SK-N-SH treated with all-trans-retinoic acid at 6 μM for 48 hours (cell line): ENCODE measurements at regions not wholly inside any gene's neighbourhood (a gene's known extent, or its start where the extent isn't known, plus 50 kb on each side); places are given as distances from the start of the nearest gene placed in this dataset.

Experiments used
- ATAC-seq: fragments of 200-7000 bp; cut with Tn5 transposase; 3 replicates; pipeline ENCODE4 v1.9.1; 2020; ENCODE audit warnings: mild to moderate bottlenecking, moderate library complexity
- ARNTL ChIP-seq: fragments of 450-650 bp; formaldehyde crosslinking; IDR thresholded peaks from 2 replicates; pipeline ENCODE4 v1.5.0; 2020; ENCODE audit warnings: low read depth, mild to moderate bottlenecking, moderate library complexity, borderline replicate concordance
- BACH2 ChIP-seq: fragments of 250-450 bp; sonication (Bioruptor Pico); IDR thresholded peaks from 2 replicates; pipeline ENCODE4 v1.9.0; 2021; ENCODE audit warnings: mild to moderate bottlenecking, borderline replicate concordance
- CREB5 ChIP-seq: fragments of 250-450 bp; sonication (Bioruptor Pico); IDR thresholded peaks from 2 replicates; pipeline ENCODE4 v1.5.1; 2020; ENCODE audit warnings: low read depth, mild to moderate bottlenecking, moderate library complexity
- CSDC2 ChIP-seq: fragments of 250-450 bp; sonication (Bioruptor Pico); IDR thresholded peaks from 2 replicates; pipeline ENCODE4 v1.5.0; 2020; ENCODE audit warnings: mild to moderate bottlenecking, moderate library complexity
- CSRNP3 ChIP-seq: fragments of 250-450 bp; sonication (Bioruptor Pico); IDR thresholded peaks from 2 replicates; pipeline ENCODE4 v1.5.1; 2021; ENCODE audit warnings: mild to moderate bottlenecking, moderate library complexity
- ESRRG ChIP-seq: fragments of 250-450 bp; sonication (Bioruptor Pico); IDR thresholded peaks from 2 replicates; pipeline ENCODE4 v1.6.1; 2021; ENCODE audit warnings: mild to moderate bottlenecking
- GLIS3 ChIP-seq: fragments of 250-450 bp; sonication (Bioruptor Pico); IDR thresholded peaks from 2 replicates; pipeline ENCODE4 v1.5.0; 2020; ENCODE audit warnings: mild to moderate bottlenecking, moderate library complexity
- ISL1 ChIP-seq: fragments of 250-450 bp; sonication (Bioruptor Pico); IDR thresholded peaks from 2 replicates; pipeline ENCODE4 v2.1.2; 2022; ENCODE audit warnings: mild to moderate bottlenecking, moderate library complexity
- OSR1 ChIP-seq: fragments of 250-450 bp; sonication (Bioruptor Pico); IDR thresholded peaks from 2 replicates; pipeline ENCODE4 v1.8.0; 2022; ENCODE audit warnings: moderate library complexity, mild to moderate bottlenecking, inconsistent platforms
- PPARA ChIP-seq: fragments of 250-450 bp; sonication (Bioruptor Pico); IDR thresholded peaks from 2 replicates; pipeline ENCODE4 v1.5.0; 2020; ENCODE audit warnings: mild to moderate bottlenecking, borderline replicate concordance
- RARB ChIP-seq: fragments of 250-450 bp; sonication (Bioruptor Pico); IDR thresholded peaks from 2 replicates; pipeline ENCODE4 v1.8.0; 2021; ENCODE audit warnings: mild to moderate bottlenecking, moderate library complexity
- SNAI2 ChIP-seq: fragments of 250-450 bp; sonication (Bioruptor Pico); IDR thresholded peaks from 2 replicates; pipeline ENCODE4 v1.5.0; 2020; ENCODE audit warnings: mild to moderate bottlenecking, moderate library complexity
- TOX ChIP-seq: fragments of 250-450 bp; sonication (Bioruptor Pico); IDR thresholded peaks from 2 replicates; pipeline ENCODE4 v1.8.0; 2021; ENCODE audit warnings: mild to moderate bottlenecking, moderate library complexity, borderline replicate concordance
- TSHZ2 ChIP-seq: fragments of 250-450 bp; sonication (Bioruptor Pico); IDR thresholded peaks from 2 replicates; pipeline ENCODE4 v1.5.0; 2020; ENCODE audit warnings: mild to moderate bottlenecking, moderate library complexity
- ZC3H10 ChIP-seq: fragments of 250-450 bp; sonication (Bioruptor Pico); IDR thresholded peaks from 2 replicates; pipeline ENCODE4 v1.5.1; 2021; ENCODE audit warnings: mild to moderate bottlenecking, moderate library complexity
- ZFP30 ChIP-seq: fragments of 450-650 bp; formaldehyde crosslinking; IDR thresholded peaks from 2 replicates; pipeline ENCODE4 v1.5.0; 2022; ENCODE audit warnings: mild to moderate bottlenecking, moderate library complexity
- ZNF565 ChIP-seq: fragments of 450-650 bp; formaldehyde crosslinking; conservative IDR thresholded peaks from 2 replicates; pipeline ENCODE4 v1.5.0; 2020; ENCODE audit warnings: low read depth, mild to moderate bottlenecking, moderate library complexity
- ZNF70 ChIP-seq: fragments of 450-650 bp; formaldehyde crosslinking; IDR thresholded peaks from 2 replicates; pipeline ENCODE4 v1.5.0; 2020; ENCODE audit warnings: mild to moderate bottlenecking, moderate library complexity
- TF ChIP-seq, protein P1 (sequence below): fragments of 250-450 bp; sonication (Bioruptor Pico); IDR thresholded peaks from 2 replicates; pipeline ENCODE4 v1.8.0; 2021; ENCODE audit warnings: low read depth, mild to moderate bottlenecking, moderate library complexity, borderline replicate concordance
- TF ChIP-seq, protein P2 (sequence below): fragments of 250-450 bp; sonication (Bioruptor Pico); IDR thresholded peaks from 2 replicates; pipeline ENCODE4 v1.8.0; 2020; ENCODE audit warnings: mild to moderate bottlenecking, moderate library complexity, borderline replicate concordance

DNA sequence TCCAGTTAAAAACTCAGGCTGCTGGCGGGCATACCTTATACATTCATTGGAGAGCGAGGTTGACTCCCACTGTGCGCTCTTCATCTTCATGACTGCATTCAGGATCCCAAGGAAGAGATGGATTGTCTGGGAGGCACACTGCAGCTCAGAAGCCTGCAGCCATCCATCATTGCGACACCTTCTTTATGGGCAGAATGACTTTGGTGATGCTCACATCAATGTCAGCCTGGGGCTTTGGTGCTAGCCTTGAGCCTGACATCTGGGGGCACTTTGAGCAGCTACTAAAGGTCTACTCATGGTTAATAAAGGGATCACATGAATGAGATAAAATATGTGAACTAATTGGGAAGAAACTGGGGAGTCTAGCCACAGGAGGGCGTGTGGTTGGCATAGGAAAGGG lies 229.3 kb downstream of the PRDM2 start (continued):
- TF ChIP-seq OSR1 (CRISPR knock-in tag) (no peak), PPARA (no peak), ZFP30 (CRISPR knock-in tag) (no peak), ZNF70 (no peak), ISL1 (CRISPR knock-in tag) (no peak)

GRCh38 chr1:13930151-13930550 lies 230.2 kb downstream of the PRDM2 start:
- TF ChIP-seq OSR1 (CRISPR knock-in tag) (no peak), ZNF70 (no peak), RARB (CRISPR knock-in tag) (no peak), TOX (CRISPR knock-in tag) (no peak), ZNF565 (CRISPR knock-in tag) (no peak), CSDC2 (CRISPR knock-in tag) (no peak), TSHZ2 (CRISPR knock-in tag) (no peak), BACH2 (CRISPR knock-in tag) (no peak), SNAI2 (CRISPR knock-in tag) (no peak), ZC3H10 (CRISPR knock-in tag) (no peak)
- TF ChIP-seq, protein P1, sequence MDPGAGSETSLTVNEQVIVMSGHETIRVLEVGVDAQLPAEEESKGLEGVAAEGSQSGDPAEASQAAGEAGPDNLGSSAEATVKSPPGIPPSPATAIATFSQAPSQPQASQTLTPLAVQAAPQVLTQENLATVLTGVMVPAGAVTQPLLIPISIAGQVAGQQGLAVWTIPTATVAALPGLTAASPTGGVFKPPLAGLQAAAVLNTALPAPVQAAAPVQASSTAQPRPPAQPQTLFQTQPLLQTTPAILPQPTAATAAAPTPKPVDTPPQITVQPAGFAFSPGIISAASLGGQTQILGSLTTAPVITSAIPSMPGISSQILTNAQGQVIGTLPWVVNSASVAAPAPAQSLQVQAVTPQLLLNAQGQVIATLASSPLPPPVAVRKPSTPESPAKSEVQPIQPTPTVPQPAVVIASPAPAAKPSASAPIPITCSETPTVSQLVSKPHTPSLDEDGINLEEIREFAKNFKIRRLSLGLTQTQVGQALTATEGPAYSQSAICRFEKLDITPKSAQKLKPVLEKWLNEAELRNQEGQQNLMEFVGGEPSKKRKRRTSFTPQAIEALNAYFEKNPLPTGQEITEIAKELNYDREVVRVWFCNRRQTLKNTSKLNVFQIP (CRISPR knock-in tag), result no peak
- TF ChIP-seq, protein P2, sequence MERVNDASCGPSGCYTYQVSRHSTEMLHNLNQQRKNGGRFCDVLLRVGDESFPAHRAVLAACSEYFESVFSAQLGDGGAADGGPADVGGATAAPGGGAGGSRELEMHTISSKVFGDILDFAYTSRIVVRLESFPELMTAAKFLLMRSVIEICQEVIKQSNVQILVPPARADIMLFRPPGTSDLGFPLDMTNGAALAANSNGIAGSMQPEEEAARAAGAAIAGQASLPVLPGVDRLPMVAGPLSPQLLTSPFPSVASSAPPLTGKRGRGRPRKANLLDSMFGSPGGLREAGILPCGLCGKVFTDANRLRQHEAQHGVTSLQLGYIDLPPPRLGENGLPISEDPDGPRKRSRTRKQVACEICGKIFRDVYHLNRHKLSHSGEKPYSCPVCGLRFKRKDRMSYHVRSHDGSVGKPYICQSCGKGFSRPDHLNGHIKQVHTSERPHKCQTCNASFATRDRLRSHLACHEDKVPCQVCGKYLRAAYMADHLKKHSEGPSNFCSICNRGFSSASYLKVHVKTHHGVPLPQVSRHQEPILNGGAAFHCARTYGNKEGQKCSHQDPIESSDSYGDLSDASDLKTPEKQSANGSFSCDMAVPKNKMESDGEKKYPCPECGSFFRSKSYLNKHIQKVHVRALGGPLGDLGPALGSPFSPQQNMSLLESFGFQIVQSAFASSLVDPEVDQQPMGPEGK (CRISPR knock-in tag), result no peak
- no peak for ATAC-seq

DNA sequence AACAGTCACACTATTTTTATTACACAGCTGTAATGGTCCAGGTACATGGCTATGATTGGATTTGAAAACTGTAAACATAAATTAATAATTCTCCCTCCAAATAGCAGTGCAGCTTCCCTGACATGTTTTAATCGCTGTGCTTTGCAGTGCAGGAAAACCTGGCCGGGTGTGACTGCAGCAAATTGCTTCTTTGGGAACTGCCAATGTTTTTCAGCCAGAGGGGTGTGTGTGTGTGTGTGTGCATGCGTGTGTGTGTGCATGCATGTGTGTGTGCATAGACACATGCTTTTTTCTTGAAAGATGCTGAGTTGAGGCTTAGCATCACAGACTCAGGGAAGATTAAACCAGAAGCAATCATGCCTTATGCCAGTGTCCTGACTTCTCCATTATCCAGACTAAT lies 231.2 kb downstream of the PRDM2 start:
- no peak for ATAC-seq
- TF ChIP-seq ZC3H10 (CRISPR knock-in tag) (no peak), BACH2 (CRISPR knock-in tag) (no peak), PPARA (no peak), ISL1 (CRISPR knock-in tag) (no peak), ZFP30 (CRISPR knock-in tag) (no peak), ZNF70 (no peak), OSR1 (CRISPR knock-in tag) (no peak), CREB5 (no peak), SNAI2 (CRISPR knock-in tag) (no peak)
- TF ChIP-seq, all 23 proteins: peak for 0

GRCh38 chr1:13935336-13935735 lies 235.3 kb downstream of the PRDM2 start:
- TF ChIP-seq GLIS3 (no peak), ARNTL (no peak), ZC3H10 (CRISPR knock-in tag) (no peak), TOX (CRISPR knock-in tag) (no peak)
- ATAC-seq, result no peak

GRCh38 chr1:13941315-13941714 lies 241.3 kb downstream of the PRDM2 start:
- no peak for ATAC-seq
- TF ChIP-seq ESRRG (CRISPR knock-in tag) (no peak), ARNTL (no peak), PPARA (no peak), RARB (CRISPR knock-in tag) (no peak), TOX (CRISPR knock-in tag) (no peak), TSHZ2 (CRISPR knock-in tag) (no peak), CSRNP3 (no peak), ZNF565 (CRISPR knock-in tag) (no peak), BACH2 (CRISPR knock-in tag) (no peak), ZFP30 (CRISPR knock-in tag) (no peak)
